ENCODE measurements at regions not wholly inside any gene's neighbourhood (a gene's known extent, or its start where the extent isn't known, plus 50 kb on each side); places are given as distances from the start of the nearest gene placed in this dataset.
A peak's percentile ranks its signal among the peaks of the same experiment; 100 is the strongest.

GRCh38 chr3:196143708-196144382, 62.0 kb upstream of the TFRC start:
- ChIA-PET CTCF (interaction anchor here (0.5 to 1.9 kb wide), 7 partner anchors 9 to 235 kb away, joined by 3 to 9 read pairs (median 3); no protein-coding TSS in a partner anchor), POLR2A (interaction anchor here (0.6 to 3.2 kb wide), 6 partner anchors 12 to 70 kb away, joined by 3 to 36 read pairs (median 6); no protein-coding TSS in a partner anchor)
- no peak for DNase-seq (ENCODE audit: unreplicated experiment)
- H3K4me1 Mint-ChIP-seq (ENCODE audit: insufficient read depth, unreplicated experiment): peaks cover 36% of the 10 kb centered on the region
- no TSS peak for BruUV-seq (replicated peaks)
- no peak overlapping the region for H3K27ac Mint-ChIP-seq (ENCODE audit: low read depth, unreplicated experiment)
- H3K4me3 Mint-ChIP-seq (ENCODE audit: unreplicated experiment): peak overlapping the region; percentile 11
- no peaks in the 10 kb centered on the region for H3K9me3 Mint-ChIP-seq (ENCODE audit: unreplicated experiment)
- intact Hi-C loops (cut with micrococcal nuclease): loop anchor here (2.0 kb wide), 1 partner anchor 63 kb away; no protein-coding TSS in a partner anchor
- H3K27me3 Mint-ChIP-seq (ENCODE audit: insufficient read depth, unreplicated experiment): no peaks in the 10 kb centered on the region
- TF ChIP-seq, protein P1, sequence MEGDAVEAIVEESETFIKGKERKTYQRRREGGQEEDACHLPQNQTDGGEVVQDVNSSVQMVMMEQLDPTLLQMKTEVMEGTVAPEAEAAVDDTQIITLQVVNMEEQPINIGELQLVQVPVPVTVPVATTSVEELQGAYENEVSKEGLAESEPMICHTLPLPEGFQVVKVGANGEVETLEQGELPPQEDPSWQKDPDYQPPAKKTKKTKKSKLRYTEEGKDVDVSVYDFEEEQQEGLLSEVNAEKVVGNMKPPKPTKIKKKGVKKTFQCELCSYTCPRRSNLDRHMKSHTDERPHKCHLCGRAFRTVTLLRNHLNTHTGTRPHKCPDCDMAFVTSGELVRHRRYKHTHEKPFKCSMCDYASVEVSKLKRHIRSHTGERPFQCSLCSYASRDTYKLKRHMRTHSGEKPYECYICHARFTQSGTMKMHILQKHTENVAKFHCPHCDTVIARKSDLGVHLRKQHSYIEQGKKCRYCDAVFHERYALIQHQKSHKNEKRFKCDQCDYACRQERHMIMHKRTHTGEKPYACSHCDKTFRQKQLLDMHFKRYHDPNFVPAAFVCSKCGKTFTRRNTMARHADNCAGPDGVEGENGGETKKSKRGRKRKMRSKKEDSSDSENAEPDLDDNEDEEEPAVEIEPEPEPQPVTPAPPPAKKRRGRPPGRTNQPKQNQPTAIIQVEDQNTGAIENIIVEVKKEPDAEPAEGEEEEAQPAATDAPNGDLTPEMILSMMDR (IDR thresholded peaks at IDR 0.05; ENCODE audit: unreplicated experiment): no peak
- no peaks in the 10 kb centered on the region for H3K36me3 Mint-ChIP-seq (ENCODE audit: insufficient read depth, unreplicated experiment)

DNA sequence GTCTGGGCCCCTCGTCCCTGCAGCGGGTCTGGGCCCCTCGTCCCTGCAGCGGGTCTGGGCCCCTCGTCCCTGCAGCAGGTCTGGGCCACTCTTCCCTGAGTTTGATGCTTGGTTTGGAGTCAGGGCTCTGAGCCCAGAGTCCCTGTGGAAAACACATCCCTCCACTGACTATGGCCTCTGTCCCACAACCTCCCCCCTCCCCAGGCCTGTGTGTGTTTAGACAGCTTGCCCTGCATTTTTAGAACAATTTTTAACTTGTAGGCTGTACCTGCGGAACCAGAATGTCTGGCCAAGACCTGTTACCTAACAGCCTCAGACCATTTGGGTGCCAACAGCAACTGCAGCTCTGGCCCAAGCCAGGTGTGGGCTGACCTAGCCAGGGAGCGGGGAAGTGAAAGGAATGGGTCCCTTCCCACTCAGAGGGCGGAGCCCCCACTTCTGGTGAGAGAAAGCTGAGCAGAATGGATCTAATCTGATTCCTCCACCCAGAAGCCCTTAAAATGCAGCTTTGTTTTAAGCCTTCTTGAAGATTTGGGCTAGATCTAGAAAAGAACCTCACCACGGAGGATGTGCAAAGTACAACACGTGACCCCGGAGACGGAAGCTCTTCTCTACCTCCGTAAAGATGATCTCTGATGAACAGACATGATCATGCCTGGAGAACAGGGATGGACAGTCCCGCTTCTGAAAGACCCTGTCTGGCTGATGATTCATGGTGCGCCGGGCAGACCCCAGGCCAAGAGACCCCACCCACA, 60.5 kb upstream of the TFRC start:
- no TSS peak for BruUV-seq (replicated peaks)
- POLR2A ChIA-PET: interaction anchor here (0.9 to 3.2 kb wide), 7 partner anchors 8 to 69 kb away, joined by 4 to 36 read pairs (median 5); no protein-coding TSS in a partner anchor

GRCh38 chr3:196141866-196142201, 59.9 kb upstream of the TFRC start:
- H3K27ac Mint-ChIP-seq (ENCODE audit: low read depth, unreplicated experiment): no peak overlapping the region
- ChIA-PET CTCF (interaction anchor here (1.2 kb wide), 1 partner anchor 52 kb away, joined by 3 read pairs; no protein-coding TSS in a partner anchor), POLR2A (interaction anchor here (1.1 to 3.2 kb wide), 4 partner anchors 15 to 62 kb away, joined by 4 to 36 read pairs (median 5); no protein-coding TSS in a partner anchor)
- no peaks in the 10 kb centered on the region for H3K27me3 Mint-ChIP-seq (ENCODE audit: insufficient read depth, unreplicated experiment)
- peak overlapping the region; percentile 6 for H3K4me3 Mint-ChIP-seq (ENCODE audit: unreplicated experiment)
- H3K36me3 Mint-ChIP-seq (ENCODE audit: insufficient read depth, unreplicated experiment): no peaks in the 10 kb centered on the region
- BruUV-seq (replicated peaks): no TSS peak
- H3K9me3 Mint-ChIP-seq (ENCODE audit: unreplicated experiment): no peaks in the 10 kb centered on the region
- H3K4me1 Mint-ChIP-seq (ENCODE audit: insufficient read depth, unreplicated experiment): peaks cover 45% of the 10 kb centered on the region
- TF ChIP-seq, protein P1 (IDR thresholded peaks at IDR 0.05; ENCODE audit: unreplicated experiment): no peak
- intact Hi-C loops (cut with micrococcal nuclease): loop anchor here (2.0 kb wide), 1 partner anchor 61 kb away; no protein-coding TSS in a partner anchor
- no peak for DNase-seq (ENCODE audit: unreplicated experiment)

More for the DNA sequence above, 60.5 kb upstream of the TFRC start:
- Mint-ChIP-seq H3K36me3 (ENCODE audit: insufficient read depth, unreplicated experiment) (no peaks in the 10 kb centered on the region), H3K27ac (ENCODE audit: low read depth, unreplicated experiment) (no peak overlapping the region), H3K9me3 (ENCODE audit: unreplicated experiment) (no peaks in the 10 kb centered on the region), H3K4me1 (ENCODE audit: insufficient read depth, unreplicated experiment) (peaks cover 43% of the 10 kb centered on the region), H3K4me3 (ENCODE audit: unreplicated experiment) (peak overlapping the region; percentile 54), H3K27me3 (ENCODE audit: insufficient read depth, unreplicated experiment) (no peaks in the 10 kb centered on the region)
- intact Hi-C loops (cut with micrococcal nuclease): loop anchor here (2.0 kb wide), 1 partner anchor 62 kb away; no protein-coding TSS in a partner anchor
- CTCF ChIA-PET: interaction anchor here (0.5 to 1.9 kb wide), 5 partner anchors 15 to 70 kb away, joined by 3 to 9 read pairs (median 3); no protein-coding TSS in a partner anchor
- peak; percentile 70 for DNase-seq (ENCODE audit: unreplicated experiment)
- TF ChIP-seq, protein P1 (IDR thresholded peaks at IDR 0.05; ENCODE audit: unreplicated experiment): no peak

Measured in MCF 10A (cell line).